Choroid plexus epithelial cell (primary cell): ENCODE measurements at regions not wholly inside any gene's neighbourhood (a gene's known extent, or its start where the extent isn't known, plus 50 kb on each side); places are given as distances from the start of the nearest gene placed in this dataset.

Source experiments
- DNase-seq: peaks from one replicate; pipeline ENCODE4 v3.0.0-alpha.2; 2010; ENCODE audit warnings: low read depth
- H3K4me3 ChIP-seq: 2 replicates; pipeline ENCODE4 v1.5.1; 2011; ENCODE audit warnings: low read depth, mild to moderate bottlenecking, control low read depth, low read length, moderate library complexity
- CTCF ChIP-seq: conservative IDR thresholded peaks from 2 replicates; pipeline ENCODE4 v1.5.1; 2011; ENCODE audit warnings: low read depth, mild to moderate bottlenecking, control low read depth, inconsistent platforms, low read length, moderate library complexity

- no peak for DNase-seq
- no peak for TF ChIP-seq CTCF
- H3K4me3 ChIP-seq = no peak overlapping the region
Observed at GRCh38 chr15:72939514-72940228, 112.6 kb upstream of the NEO1 start.

GRCh38 chr15:72936691-72937679 is 115.3 kb upstream of the NEO1 start:
- TF ChIP-seq CTCF = no peak
- DNase-seq = no peak
- no peak overlapping the region for H3K4me3 ChIP-seq

GRCh38 chr15:72936237-72936636 is 116.0 kb upstream of the NEO1 start:
- no peak for TF ChIP-seq CTCF
- H3K4me3 ChIP-seq = no peak overlapping the region
- no peak for DNase-seq

GRCh38 chr15:72935521-72935920 is 116.7 kb upstream of the NEO1 start:
- TF ChIP-seq CTCF = no peak
- DNase-seq = no peak
- H3K4me3 ChIP-seq = no peak overlapping the region

GRCh38 chr15:72934921-72935320 is 117.3 kb upstream of the NEO1 start:
- no peak for TF ChIP-seq CTCF
- H3K4me3 ChIP-seq = no peak overlapping the region
- DNase-seq = no peak

GRCh38 chr15:72933976-72934375 is 118.3 kb upstream of the NEO1 start:
- no peak for TF ChIP-seq CTCF
- H3K4me3 ChIP-seq = no peak overlapping the region
- DNase-seq = no peak
